ENCODE measurements at regions not wholly inside any gene's neighbourhood (a gene's known extent, or its start where the extent isn't known, plus 50 kb on each side); places are given as distances from the start of the nearest gene placed in this dataset.
A peak's percentile ranks its signal among the peaks of the same experiment; 100 is the strongest.

- peak; percentile 93 for DNase-seq
These were observed 87.6 kb upstream of the DUSP10 start for GRCh38 chr1:221829327-221830015.

DNA sequence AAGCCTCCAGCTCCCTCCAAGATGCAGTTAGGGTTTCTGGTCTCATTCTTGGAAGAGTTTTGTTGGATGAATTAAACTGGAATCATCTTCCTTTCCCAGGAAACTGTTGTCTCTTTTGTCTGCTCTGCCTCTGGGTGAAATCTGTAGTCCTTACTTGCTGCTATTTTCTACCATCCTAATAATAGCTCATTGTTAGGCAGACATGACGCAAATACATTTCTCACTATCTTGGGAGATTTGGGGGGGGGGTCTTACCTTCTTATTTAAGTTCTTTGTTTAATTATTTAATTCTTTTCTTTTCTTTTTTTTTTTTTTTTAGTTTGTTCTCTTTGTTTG, 85.4 kb upstream of the DUSP10 start:
- DNase-seq: no peak

DNA sequence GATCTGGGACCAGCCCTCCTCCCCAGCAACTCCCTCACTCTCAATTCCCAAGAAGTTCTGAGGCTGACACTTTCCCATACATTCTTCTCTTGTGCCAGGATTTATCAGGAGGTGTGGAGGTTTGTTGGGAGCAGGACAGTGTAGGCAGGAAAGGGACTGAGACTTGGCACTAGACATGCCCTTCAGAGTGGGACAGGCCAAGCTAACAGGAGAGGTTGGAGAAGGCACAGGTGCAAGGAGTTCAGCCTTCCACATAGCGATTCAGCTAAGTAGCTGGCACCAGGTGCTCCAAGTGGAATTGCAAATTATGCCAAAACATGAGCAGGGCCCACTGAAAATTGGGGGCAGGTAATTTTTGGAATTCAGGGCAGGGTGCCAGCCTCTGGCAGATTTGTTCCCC, 83.0 kb upstream of the DUSP10 start:
- DNase-seq: no peak

GRCh38 chr1:221824025-221824424, 82.1 kb upstream of the DUSP10 start:
- peak; percentile 38 for DNase-seq

- DNase-seq: no peak
These were observed 81.7 kb upstream of the DUSP10 start for GRCh38 chr1:221823561-221823960.

GRCh38 chr1:221823149-221823548, 81.3 kb upstream of the DUSP10 start:
- DNase-seq: no peak

GRCh38 chr1:221822591-221822990, 80.7 kb upstream of the DUSP10 start:
- no peak for DNase-seq

DNA sequence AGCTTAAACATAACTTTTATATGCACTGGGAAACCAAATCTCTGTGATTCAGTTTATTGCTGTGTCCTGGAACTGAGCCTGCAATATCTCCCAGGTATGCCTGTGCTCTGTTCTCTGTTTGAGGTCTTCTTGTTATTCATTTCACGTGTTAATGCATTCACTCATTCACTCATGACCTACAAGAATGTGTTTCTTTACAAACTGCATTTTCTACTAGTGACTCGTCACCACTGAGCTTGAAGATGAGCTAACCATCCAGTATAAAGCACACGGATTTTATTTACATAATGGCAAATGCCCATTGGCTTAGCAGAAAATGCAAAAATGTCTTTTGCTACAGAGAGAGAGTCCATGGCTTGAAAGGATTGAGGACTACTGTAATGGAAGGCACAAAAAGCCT, 75.0 kb upstream of the DUSP10 start:
- DNase-seq: peak; percentile 91

DNA sequence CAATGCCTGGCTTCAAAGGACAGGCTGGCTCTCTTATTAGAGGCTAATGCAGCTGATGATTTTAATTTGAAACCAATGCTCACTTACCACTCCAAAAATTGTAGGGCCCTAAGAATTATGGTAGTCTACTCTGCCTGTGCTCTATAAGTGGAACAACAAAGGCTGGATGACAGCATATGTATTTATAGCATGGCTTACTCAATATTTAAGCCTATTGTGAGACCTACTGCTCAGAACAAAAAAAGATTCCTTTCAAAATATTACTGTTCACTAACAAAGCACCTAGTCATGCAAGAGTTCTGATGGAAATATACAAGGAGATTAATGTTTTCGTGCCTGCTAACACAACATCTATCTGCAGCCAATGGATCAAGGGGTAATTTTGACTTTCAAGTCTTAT, 73.8 kb upstream of the DUSP10 start:
- DNase-seq: no peak

DNA sequence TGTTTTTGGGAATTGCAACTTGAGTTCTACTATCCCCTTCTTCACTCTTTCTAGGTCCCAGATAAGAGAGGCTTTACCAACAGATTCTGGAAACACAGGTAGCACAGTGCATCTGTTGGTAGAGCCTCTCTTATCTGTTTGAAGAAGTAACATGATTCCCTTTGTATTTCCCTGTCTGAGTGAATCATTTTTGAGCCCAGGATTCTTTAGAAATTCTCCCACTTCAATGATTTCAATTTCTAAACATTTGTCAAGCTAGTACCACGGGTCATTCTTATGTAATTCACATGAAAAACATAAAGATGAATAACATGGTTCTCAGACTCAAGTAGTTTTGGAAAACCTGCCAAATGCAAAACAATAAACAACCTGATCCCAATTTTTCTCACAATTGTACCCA, 72.0 kb upstream of the DUSP10 start:
- DNase-seq: no peak

DNA sequence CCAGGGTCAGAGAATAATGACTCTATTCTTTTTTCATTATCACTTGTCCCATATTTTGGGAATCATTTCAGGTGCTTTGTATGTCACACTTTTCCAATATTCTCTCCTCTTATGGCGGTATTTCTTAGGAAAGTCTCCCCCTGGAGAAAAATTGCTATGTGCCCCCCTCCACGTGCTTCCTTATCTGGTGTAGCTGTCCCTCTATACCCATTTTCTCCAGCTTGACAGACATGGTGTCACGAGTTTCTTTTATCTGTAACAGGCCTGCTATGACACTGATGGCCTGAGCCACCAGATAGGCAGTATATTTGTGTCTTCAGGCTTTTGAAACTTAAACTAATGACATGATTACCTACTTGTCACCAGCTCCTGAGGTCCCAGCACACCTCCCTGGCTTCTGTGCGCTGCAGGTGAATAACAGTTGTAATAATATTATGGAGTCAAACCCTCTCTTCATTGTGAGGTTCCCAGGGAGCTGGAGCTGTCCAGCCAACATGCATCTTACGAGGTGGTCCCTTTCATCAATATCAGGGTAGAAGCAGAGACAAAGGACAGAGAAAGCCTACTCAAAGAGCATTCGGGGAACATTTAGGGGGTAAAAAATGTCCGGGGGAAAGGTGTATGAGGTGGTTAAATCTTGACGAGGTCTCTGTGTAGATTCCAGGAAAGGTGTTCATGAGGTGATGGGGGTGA, 71.2 kb upstream of the DUSP10 start:
- no peak for DNase-seq

DNA sequence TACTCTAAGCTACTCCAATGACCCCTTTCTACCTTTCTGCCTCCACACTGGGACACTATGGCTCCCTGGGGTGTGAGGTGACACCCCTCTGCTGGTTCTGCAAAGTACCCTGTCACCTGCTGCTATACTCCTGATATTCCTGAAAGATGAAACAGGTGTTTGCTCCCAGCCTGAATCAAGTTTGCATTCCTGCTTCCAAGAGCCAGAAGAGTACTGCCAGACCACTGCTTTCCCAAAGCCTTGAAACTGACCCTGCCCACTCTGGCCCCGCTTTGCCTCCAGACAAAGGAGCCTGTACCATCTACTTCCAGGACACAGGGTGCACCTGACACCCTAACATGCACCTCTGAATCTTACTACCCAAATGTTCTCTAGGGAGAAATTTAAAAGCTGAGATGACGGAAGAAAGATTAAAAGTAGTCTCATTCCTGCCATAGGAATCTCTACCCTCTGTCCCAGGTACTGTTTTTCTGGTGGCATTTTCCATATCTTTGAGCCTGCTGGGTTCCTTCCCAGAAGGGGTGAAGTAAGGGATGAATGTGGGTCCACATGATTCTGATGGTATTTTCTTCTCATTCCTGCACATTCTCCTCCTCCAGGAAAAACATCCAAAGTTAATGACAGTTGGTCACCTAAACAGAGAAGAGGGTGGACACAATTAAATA, 70.3 kb upstream of the DUSP10 start:
- DNase-seq: no peak

GRCh38 chr1:221810406-221810805, 68.5 kb upstream of the DUSP10 start:
- peak; percentile 94 for DNase-seq

DNA sequence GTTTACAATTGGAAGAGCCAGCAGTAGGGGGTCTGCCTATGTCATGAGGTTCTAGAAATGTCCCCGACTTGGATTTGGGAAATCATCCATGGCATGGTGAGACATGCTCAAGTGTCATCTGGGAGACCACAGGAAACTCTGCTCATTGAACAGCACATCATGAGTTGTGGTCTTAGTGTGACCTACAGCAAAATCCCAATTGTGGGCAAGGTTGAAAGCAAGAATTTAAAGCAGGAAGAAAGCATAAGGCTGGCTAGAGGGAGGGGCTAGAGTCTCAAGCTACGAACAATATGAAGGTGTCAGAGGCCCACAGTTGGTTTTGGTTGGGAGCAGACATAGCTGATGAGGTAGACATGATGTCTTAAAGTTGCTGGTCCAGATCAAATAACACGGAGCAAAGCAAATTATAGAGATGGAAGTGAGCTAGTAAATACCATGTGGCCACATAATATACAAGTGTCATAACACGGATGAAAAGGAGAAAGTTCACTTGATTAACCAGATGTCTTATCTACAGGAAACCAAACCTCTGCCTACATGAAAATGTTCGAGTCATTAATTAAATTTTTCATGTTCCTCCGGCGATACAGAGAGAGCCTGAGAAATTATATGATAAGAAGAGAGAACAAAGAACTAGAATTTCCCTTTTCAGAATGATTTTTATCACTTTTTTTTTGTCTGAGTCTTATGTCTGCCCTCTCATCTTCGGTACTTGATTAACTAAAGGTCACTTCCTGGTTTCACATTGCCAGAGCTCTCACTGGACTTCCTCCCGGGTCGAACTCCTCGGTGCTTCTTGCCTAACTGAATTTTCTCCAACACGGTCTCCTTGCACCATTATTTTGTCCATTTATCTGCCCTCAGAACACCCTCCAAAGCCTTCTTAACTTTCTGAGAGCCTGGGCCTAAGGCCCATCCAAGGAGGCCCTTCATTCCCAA, 67.5 kb upstream of the DUSP10 start:
- DNase-seq: no peak

DNA sequence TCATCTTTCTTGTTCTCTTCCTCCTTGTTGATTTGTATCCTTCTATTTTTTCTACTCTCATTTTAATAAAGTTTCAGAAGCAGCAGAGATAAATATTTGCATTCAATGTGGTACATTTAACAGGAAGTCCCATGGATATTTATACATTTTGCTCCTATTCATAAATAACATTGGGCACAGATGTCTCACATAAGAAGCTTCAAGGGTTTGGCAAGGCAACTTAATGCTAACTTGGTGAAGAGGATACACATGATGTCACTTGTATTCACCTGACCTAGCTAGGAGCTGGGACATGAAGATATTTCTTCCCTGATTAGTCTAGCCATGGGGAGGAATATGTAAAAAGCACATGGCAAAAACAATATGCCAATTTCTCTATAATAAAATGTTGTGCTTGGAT, 65.1 kb upstream of the DUSP10 start:
- DNase-seq: no peak

DNA sequence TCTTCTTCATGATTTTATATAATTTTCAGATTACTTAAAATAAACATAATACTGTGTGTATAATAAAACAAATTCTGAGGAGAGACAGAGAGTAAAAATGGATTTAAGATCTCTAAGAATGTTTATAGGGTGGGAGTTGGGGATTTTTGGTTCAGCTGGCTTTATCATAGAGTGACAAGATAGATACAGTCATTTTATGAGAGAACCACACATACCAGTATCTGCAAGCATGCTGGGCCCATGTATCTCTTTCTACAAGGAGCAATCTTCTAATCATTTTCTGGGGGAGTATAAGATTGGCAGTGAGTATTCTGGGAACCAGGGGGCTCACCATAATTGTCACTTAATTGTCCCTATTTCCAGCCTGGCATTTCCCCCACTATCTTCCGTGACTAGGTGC, 64.3 kb upstream of the DUSP10 start:
- no peak for DNase-seq

- DNase-seq: no peak
These were observed 63.2 kb upstream of the DUSP10 start for GRCh38 chr1:221805121-221805520.

DNA sequence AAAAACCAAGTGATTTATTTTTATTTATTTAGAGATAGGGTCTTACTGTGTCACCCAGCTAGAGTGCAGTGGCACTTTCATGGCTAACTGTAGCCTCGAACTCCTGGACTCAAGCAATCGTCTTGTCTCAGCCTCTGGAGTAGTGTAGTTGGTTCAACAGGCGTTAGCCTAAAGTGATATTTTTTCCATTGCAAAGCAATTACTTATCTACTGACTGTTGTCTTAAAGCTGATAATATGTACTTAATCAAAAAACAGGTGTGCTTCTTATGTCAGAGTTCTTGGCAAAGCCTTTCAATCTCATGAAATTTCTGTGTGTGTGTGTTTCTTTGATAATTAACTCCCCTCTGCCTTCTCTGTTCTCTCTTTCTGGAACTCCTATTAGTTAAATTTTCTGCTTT, 62.4 kb upstream of the DUSP10 start:
- no peak for DNase-seq

DNA sequence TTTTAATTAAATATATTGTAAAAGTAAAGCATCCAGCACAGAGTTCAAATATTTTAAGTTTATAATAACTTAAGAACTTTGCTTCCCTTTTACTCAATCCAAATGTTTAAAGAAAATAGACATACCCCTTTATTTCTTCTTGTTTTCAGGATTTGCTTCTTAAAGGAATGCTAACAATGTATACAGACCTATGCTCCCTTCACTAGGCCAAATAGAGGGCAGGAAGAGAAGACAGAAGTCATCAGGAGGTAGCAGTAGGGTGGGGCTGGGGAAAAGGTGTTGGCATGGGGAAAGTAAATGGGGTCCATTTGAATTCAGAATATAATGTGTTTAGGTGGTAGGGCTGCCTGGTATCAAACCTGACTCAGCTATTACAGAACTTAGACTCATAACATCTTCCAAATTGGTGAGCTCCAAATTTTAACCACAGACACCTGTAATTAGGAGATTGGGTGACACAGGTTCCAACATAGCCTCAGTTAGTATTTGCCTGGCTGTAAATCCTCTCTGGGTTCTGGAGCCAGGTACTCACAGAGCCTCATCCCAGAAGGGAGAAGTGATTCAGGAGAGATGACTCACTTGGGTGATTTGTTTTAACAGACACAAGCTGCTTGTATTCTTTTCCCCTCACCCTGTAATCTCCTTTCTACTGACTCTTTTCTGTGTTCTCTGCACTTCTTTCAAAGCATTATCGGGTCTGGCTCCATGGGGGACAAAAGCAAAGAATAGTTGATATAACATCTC, 60.1 kb upstream of the DUSP10 start:
- peak; percentile 67 for DNase-seq

GRCh38 chr1:221801251-221801661, 59.4 kb upstream of the DUSP10 start:
- no peak for DNase-seq

GRCh38 chr1:221800831-221801230, 58.9 kb upstream of the DUSP10 start:
- no peak for DNase-seq

GRCh38 chr1:221797506-221797905, 55.6 kb upstream of the DUSP10 start:
- DNase-seq: no peak

- no peak for DNase-seq
These were observed 54.8 kb upstream of the DUSP10 start for GRCh38 chr1:221796700-221797099.
